Stimulated activated CD8-positive, alpha-beta memory T cell treated with anti-CD3 and anti-CD28 coated beads, Interleukin-12 subunit alpha, Interleukin-12 subunit beta, amount 100 ng/mL, for 4 hours (primary cell): ENCODE measurements at regions not wholly inside any gene's neighbourhood (a gene's known extent, or its start where the extent isn't known, plus 50 kb on each side); places are given as distances from the start of the nearest gene placed in this dataset.
"Not testable (repeated sequence)": the region's sequence is repeated elsewhere in the genome, so short reads cannot be mapped to it uniquely, and the experiment has no call there.

Experiments
- DNase-seq: peaks from one replicate; pipeline ENCODE4 v3.0.0-alpha.2; 2020; ENCODE audit warnings: low read depth

GRCh38 chr9:135173066-135173465, 85.6 kb downstream of the OLFM1 start:
- no peak for DNase-seq

- no peak for DNase-seq
Observed at GRCh38 chr9:135174248-135174647, 86.8 kb downstream of the OLFM1 start.

- DNase-seq, result no peak
Observed at GRCh38 chr9:135174981-135175380, 87.5 kb downstream of the OLFM1 start.

- DNase-seq, result no peak
Observed at GRCh38 chr9:135176284-135176683, 88.8 kb downstream of the OLFM1 start.

GRCh38 chr9:135177562-135177961, 90.1 kb downstream of the OLFM1 start:
- not testable (repeated sequence) for DNase-seq

- DNase-seq, result no peak
Observed at GRCh38 chr9:135178498-135178897, 91.0 kb downstream of the OLFM1 start.

GRCh38 chr9:135179041-135179440, 91.6 kb downstream of the OLFM1 start:
- DNase-seq, result no peak

GRCh38 chr9:135179976-135180375, 92.5 kb downstream of the OLFM1 start:
- DNase-seq, result no peak

- no peak for DNase-seq
Observed at GRCh38 chr9:135180586-135180985, 93.1 kb downstream of the OLFM1 start.

GRCh38 chr9:135181336-135181735, 93.9 kb downstream of the OLFM1 start:
- DNase-seq, result no peak

- DNase-seq, result not testable (repeated sequence)
Observed at GRCh38 chr9:135181841-135182240, 94.4 kb downstream of the OLFM1 start.

GRCh38 chr9:135183069-135183468, 95.6 kb downstream of the OLFM1 start:
- DNase-seq, result no peak

- DNase-seq, result no peak
Observed at GRCh38 chr9:135183528-135184180, 96.2 kb downstream of the OLFM1 start.

- no peak for DNase-seq
Observed at GRCh38 chr9:135184181-135185053, 96.9 kb downstream of the OLFM1 start.

- no peak for DNase-seq
Observed at GRCh38 chr9:135185060-135185459, 97.6 kb downstream of the OLFM1 start.

- DNase-seq, result no peak
Observed at GRCh38 chr9:135186248-135187164, 99.0 kb downstream of the OLFM1 start.

GRCh38 chr9:135187365-135187764, 99.9 kb downstream of the OLFM1 start:
- DNase-seq, result no peak

GRCh38 chr9:135188681-135189151, 101.2 kb downstream of the OLFM1 start:
- no peak for DNase-seq

- DNase-seq, result no peak
Observed at GRCh38 chr9:135189497-135189896, 102.0 kb downstream of the OLFM1 start.

GRCh38 chr9:135190789-135191577, 103.5 kb downstream of the OLFM1 start:
- no peak for DNase-seq

- DNase-seq, result no peak
Observed at GRCh38 chr9:135192686-135193085, 105.2 kb downstream of the OLFM1 start.
